Suppressor macrophage treated with lipopolysaccharide for 4 hours (primary cell): ENCODE measurements at regions not wholly inside any gene's neighbourhood (a gene's known extent, or its start where the extent isn't known, plus 50 kb on each side); places are given as distances from the start of the nearest gene placed in this dataset.
"Not testable (repeated sequence)": the region's sequence is repeated elsewhere in the genome, so short reads cannot be mapped to it uniquely, and the experiment has no call there.

Source experiments
- DNase-seq: peaks from one replicate; pipeline ENCODE4 v3.0.0-alpha.2; 2020

- DNase-seq = no peak
These were observed 205.9 kb upstream of the SEMA3D start for GRCh38 chr7:85392789-85393188.

DNA sequence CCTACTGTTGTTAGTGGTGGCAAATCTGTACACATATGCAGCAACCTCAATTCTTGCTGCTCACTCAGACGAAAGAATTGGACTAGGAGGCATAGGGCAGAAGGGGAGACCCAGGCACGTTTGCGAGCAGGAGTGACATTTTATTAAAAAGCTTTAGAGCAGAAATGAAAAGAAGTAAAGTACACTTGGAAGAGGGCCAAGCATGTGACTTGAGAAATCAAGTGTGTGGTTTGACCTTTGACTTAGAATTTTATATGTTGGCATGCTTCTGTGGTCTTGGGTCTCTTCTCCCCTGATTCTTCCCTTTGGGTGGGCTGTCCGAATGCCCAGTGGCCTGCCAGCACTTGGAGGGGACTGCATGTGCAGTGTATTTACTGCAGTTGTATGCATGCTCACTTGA lies 205.5 kb upstream of the SEMA3D start:
- DNase-seq = no peak

DNA sequence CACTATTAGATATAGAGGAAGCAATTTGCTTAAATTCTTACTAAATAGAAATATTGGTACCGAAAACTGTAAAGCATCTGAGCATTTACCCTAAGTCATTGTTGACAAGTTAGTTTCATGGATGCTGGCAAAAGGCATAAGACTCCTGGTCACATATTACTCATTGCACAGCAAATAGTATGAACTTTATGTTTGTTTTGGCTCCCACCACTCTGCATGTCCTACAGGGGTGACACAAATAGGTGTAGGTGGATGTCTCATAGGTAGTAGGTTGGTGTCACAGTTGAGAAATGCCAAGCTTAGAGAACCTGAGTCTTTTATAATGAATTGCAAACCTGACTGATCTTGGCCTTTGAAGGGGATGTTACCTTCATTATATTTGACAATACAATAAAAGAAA lies 199.6 kb upstream of the SEMA3D start:
- no peak for DNase-seq

- DNase-seq = no peak
These were observed 197.5 kb upstream of the SEMA3D start for GRCh38 chr7:85384392-85384791.

DNA sequence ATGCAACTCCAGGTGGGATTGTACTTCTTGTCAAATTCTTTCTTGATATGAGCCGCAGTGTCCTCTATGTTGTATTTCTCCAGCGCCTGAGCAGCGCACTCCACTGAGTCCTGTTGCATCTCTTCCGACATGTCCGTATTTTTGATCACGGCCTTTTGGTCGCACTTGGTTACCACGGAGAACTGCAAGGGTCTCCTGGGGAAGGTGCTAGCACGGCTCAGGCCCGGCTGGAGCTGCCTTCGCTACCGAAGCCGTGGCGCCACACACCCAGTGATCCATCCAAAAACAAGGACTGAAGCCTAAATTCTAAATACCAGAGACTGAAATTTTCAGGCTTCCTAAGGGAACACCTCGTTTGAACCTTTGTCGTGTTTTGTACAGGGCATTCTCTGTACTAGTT lies 194.4 kb upstream of the SEMA3D start:
- DNase-seq = no peak

GRCh38 chr7:85376589-85376988 lies 189.7 kb upstream of the SEMA3D start:
- no peak for DNase-seq

DNA sequence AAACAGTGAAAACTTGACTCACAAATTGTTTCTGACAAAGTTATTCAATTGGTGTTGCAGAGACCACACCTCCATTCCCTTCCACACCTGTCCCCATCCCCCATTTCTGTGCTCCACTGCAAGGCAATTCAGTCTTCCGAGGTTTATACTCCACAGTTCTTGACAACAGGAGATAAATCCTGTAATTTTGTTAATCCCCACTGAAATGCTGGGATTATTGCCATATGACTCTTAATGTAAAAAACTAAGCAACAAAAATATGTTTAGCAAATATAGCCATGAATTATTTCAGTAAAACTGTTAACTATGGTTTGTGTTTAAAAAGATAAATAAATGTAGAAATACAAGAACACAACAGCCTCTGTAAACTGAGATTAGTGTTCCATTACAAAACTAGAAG lies 170.1 kb upstream of the SEMA3D start:
- DNase-seq = no peak

DNA sequence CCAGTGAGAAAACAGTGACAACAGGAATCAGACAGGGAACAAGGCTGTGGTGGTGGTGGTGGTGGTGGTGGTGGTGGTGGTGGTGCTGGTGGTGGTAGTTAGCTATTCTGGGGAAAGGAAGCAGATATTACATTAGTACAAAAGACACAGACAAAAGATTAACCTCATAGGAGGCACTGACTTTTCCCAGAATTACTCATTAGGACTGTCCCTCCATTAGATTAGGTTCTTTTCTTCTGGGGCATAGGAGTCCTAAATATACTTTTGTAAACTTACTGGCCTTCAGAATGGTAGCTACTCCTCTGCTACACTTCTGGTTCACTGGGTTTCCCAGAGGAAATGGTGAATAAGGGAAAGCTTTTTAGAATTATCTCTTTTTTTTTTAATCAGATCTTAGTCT lies 156.6 kb upstream of the SEMA3D start:
- DNase-seq = no peak

GRCh38 chr7:85342781-85343180 lies 155.9 kb upstream of the SEMA3D start:
- DNase-seq = no peak

DNA sequence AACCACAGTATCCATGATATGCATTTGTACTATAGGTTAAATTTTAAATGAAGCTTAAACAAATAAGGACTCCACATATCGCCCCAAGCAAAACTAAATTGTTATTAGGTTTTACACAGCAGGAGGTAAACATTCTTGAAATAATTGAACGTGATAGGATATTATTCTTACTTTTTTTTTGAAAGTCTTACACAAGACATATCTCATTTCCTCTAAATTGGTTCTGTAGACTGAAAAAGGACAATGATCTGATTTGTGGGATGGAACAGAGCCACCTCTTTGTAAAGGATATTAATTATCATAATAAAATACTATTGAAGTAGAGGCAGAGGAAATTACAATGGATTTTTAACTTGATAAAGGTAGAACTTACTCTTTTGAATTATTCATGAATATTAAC lies 155.1 kb upstream of the SEMA3D start:
- no peak for DNase-seq

DNA sequence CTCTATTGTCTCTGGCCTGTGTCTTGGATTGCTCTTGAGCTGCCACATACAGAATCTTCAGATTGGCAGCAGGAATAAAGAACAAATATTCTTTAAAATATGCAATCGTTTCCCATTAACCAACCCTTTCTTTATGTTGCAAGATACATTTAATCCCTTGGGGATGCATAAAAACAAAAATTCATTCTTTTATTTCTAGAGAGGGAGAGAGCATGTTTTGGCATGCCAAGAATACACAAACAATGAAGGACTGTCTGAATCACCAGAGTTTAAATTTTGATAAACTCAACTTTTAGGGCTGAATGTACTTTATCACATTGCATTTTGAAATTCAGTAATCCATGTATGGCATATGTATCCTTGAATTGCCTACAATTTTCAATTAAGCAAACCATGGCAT lies 154.3 kb upstream of the SEMA3D start:
- DNase-seq = no peak

- no peak for DNase-seq
These were observed 149.2 kb upstream of the SEMA3D start for GRCh38 chr7:85336086-85336485.

DNA sequence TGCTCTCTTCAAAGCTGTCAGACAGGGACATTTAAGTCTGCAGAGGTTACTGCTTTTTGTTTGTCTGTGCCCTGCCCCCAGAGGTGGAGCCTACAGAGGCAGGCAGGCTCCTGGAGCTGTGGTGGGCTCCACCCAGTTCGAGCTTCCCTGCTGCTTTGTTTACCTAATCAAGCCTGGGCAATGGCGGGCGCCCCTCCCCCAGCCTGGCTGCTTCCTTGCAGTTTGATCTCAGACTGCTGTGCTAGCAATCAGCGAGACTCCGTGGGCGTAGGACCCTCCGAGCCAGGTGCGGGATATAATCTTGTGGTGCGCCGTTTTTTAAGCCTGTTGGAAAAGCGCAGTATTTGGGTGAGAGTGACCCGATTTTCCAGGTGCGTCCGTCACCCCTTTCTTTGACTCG lies 148.3 kb upstream of the SEMA3D start:
- DNase-seq = not testable (repeated sequence)

DNA sequence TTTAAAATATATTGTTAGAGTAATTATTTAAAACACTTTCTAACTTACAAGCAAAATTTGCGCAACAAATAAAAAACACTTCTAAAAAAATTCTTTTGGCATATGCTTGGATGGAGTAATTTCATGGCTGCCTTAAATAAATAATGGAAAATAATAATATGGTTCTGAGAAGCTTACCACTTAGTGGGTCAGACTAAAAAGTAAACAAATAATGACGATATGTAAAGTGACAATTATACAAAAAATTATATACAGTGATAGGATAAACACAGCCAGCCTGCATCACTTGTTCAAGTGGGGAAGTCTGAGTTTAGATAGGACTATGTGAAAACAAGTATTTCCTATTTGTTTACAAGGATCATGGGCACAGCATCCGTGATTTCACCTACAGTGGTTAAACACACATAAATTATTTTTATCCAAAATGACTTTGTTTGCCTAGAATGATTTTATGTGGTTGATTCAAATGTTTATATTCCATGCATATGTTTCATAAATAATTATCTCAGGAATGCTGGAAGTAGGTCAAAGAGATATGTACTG lies 141.7 kb upstream of the SEMA3D start:
- no peak for DNase-seq

DNA sequence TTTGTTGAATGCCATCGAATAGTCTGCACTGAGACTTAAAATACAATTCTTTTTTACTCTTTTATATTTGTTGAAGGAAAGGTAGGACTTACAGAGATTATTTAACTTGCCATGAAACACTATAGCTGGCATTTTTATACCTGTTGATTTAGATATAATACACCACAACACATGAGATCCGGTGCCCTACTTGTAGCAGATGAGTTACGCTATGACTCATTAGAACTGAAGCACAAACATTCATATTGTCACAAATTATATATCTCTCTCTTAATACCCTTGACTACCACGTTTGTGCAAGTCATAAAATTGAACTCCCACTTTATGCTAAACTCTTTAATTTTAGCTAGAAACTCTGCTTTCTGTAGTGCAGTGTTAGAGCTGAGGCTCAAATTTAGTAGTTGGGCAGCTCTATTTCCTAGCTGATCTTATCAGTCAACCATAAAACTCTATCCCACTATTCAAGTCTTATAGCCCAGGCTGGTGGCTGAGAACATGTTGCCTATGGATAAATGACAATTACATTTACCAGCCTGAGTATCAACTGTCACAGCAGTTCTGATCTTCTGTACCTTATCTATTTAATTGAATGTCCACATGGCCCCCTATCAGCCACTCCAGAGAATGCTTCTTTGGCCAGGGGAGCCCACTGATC lies 137.4 kb upstream of the SEMA3D start:
- no peak for DNase-seq

DNA sequence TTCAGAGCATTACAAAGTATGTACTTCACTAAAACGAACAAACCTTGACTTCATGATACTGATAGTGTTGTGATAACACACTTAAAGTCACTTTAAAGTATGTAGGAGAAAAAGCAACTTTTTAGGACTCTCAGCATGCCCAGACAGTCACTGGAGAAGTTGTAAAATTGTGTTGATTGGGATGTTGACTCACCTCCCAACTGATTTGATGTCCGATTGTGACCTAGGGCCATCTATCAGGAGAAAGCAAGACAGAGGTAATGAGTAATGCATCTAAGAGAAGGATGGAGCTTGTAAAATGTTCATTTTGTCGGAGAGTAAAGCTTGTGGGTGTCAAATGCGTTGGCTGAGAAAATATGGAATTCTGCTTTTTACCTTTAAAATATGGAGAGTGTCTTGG lies 135.4 kb upstream of the SEMA3D start:
- DNase-seq = no peak

DNA sequence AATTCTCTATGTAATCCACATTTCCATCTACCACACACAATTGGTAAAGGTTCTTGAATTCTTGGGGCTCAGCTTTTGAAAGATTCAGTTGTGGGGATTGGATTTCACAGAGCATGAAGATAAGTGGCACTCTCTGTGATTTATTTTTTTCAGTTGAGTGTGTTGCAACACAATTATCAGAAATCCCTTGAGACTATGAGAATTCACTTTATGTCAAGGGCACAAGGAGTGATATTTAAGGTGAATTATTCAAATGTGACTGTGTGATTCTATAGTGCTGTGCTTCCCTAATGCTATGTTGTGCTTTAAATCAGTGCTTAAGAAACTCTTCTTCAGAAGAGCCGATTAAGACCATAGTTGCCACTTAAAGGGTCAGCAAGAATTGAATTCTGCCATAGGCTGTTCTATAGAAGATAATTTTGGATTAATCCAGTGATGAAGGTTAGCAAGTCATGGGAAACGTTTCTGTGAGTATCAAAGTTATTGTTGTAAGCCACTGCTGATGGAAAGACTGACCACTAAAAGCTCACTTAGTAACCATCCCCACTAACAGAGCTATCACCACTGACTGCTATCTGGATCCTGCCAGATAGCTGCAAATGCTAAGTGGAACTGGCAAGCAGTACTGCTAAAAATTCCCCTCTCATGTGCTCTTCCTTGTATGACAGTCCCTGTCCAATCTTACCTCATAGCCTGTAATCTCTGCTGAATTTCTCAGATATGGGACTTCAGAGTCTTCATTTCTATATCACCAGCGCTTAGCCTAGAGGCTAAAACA lies 134.0 kb upstream of the SEMA3D start:
- no peak for DNase-seq

GRCh38 chr7:85316489-85316888 lies 129.6 kb upstream of the SEMA3D start:
- no peak for DNase-seq

DNA sequence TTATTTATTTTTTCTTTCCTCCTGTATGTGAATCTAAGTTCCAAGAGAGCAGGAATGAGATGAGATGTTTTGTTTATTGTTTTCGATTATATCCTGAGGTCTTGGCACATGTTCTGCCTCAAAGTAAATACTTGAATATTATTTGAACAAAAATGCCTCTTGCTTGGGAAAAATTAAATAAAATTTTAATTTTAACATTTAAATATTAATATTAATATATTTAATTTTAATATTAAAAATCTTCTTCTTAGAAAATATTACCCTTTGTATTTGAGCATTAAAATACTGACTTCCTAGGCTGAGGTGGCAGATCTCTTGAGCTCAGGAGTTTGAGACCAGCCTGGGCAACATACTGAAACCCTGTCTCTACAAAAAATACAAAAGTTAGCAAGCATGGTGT lies 123.4 kb upstream of the SEMA3D start:
- DNase-seq = no peak

DNA sequence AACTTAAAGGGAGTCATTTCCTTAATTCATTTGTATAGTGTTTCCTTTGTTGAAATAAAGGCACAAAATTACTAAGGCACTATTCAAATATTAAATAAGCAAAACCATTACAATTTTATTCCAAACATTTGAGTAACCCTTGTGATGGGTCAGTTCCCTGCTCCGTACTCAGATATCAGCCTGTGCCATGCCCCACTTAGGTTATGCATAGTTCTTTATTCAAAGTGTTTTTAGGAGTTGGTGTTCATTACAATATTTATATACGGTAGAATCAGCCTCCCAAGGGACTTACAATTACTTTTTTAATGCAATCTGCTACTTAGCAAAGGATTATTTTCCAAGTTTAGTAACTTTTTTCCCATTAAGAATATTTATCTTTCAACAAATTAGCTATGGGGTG lies 119.3 kb upstream of the SEMA3D start:
- DNase-seq = no peak

DNA sequence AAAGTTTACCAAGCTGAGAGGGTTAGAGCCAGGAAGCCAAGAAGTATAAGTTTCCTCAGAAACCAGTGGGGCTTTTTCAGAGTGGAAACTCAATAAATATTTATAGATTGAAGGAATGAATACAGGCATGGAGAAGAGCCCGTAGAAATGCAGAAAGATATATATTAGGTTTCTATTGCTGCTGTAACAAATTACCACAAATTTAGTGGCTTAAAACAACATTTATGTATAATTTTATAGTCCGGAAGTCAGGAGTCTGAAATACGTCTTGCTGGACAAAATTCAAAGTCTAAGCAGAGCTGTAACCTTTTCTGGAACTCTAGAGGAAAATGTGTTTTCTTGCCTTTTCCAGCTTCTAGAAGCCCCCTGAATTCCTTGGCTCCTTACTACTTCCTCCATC lies 107.3 kb upstream of the SEMA3D start:
- no peak for DNase-seq

- peak; percentile 7 for DNase-seq
These were observed 106.2 kb upstream of the SEMA3D start for GRCh38 chr7:85292908-85293576.

- no peak for DNase-seq
These were observed 103.4 kb upstream of the SEMA3D start for GRCh38 chr7:85290269-85290668.

- no peak for DNase-seq
These were observed 102.4 kb upstream of the SEMA3D start for GRCh38 chr7:85289279-85289678.
